CD14-positive monocyte (primary cell): ENCODE measurements at regions not wholly inside any gene's neighbourhood (a gene's known extent, or its start where the extent isn't known, plus 50 kb on each side); places are given as distances from the start of the nearest gene placed in this dataset.

Experiments used
- DNase-seq, 3 donors: peaks; one replicate each; pipeline ENCODE4 v3.0.0-alpha.2; 2011 to 2022
- H2AFZ ChIP-seq: 2 replicates; pipeline ENCODE4 v1.6.0; 2012; ENCODE audit warnings: mild to moderate bottlenecking, low read depth, low read length, inconsistent platforms; ENCODE audit not compliant: insufficient read depth, poor library complexity, severe bottlenecking
- H3K27ac ChIP-seq, 2 donors: 1 replicate in 1 of 2; 2 replicates in 1 of 2; pipeline ENCODE4 v1.5.1; 2012 to 2013; ENCODE audit warnings: low read length in 2 of 2, control low read depth in 1 of 2, inconsistent platforms in 1 of 2, low read depth in 1 of 2, mild to moderate bottlenecking in 1 of 2
- H3K27me3 ChIP-seq, 2 donors: one replicate each; pipeline versions ENCODE4 v1.6.0 to v1.6.1; 2011 to 2013; ENCODE audit warnings: low read length in 2 of 2; ENCODE audit not compliant: control insufficient read depth in 2 of 2, insufficient read depth in 2 of 2
- H3K36me3 ChIP-seq, 2 donors: replicated peaks in 1 of 2; 1 replicate in 1 of 2; 2 replicates in 1 of 2; pipeline versions ENCODE4 v1.5.1 to v1.6.1; 2012 to 2013; ENCODE audit warnings: low read length in 2 of 2, control low read depth in 1 of 2, inconsistent platforms in 1 of 2, mild to moderate bottlenecking in 1 of 2; ENCODE audit not compliant: insufficient read depth in 2 of 2, control insufficient read depth in 1 of 2
- H3K4me1 ChIP-seq, 2 donors: 1 replicate in 1 of 2; 2 replicates in 1 of 2; pipeline versions ENCODE4 v1.5.1 to v1.6.1; 2012 to 2013; ENCODE audit warnings: low read length in 2 of 2, control low read depth in 1 of 2, inconsistent platforms in 1 of 2, mild to moderate bottlenecking in 1 of 2, moderate library complexity in 1 of 2; ENCODE audit not compliant: insufficient read depth in 2 of 2, control insufficient read depth in 1 of 2
- H3K4me2 ChIP-seq: replicated peaks from 2 replicates; pipeline ENCODE3; 2012; ENCODE audit warnings: low read length, moderate library complexity, mild to moderate bottlenecking; ENCODE audit not compliant: poor library complexity, severe bottlenecking; ENCODE audit errors: extremely low read depth
- H3K4me3 ChIP-seq, 3 experiments: fragments of 200-600 bp in 1 of 3; sonication (generic) in 1 of 3; replicated peaks in 1 of 3; 1 replicate in 2 of 3; 2 replicates in 1 of 3; pipeline ENCODE4 v1.5.1; 2011 to 2013; ENCODE audit warnings: low read length in 3 of 3, mild to moderate bottlenecking in 3 of 3, control low read depth in 2 of 3, low read depth in 2 of 3, inconsistent platforms in 1 of 3, moderate library complexity in 1 of 3
- H3K79me2 ChIP-seq: 2 replicates; pipeline ENCODE4 v1.6.0; 2012; ENCODE audit warnings: mild to moderate bottlenecking, control low read depth, inconsistent platforms, low read length, moderate library complexity; ENCODE audit not compliant: insufficient read depth
- H3K9ac ChIP-seq: 2 replicates; pipeline ENCODE4 v1.6.0; 2017; ENCODE audit warnings: low read length, mild to moderate bottlenecking; ENCODE audit not compliant: insufficient read depth, poor library complexity, severe bottlenecking
- H3K9me3 ChIP-seq, 2 donors: replicated peaks in 1 of 2; 1 replicate in 1 of 2; 2 replicates in 1 of 2; pipeline versions ENCODE4 v1.5.1 to v1.6.1; 2012 to 2013; ENCODE audit warnings: low read length in 2 of 2, control low read depth in 1 of 2; ENCODE audit not compliant: control insufficient read depth in 1 of 2, insufficient read depth in 1 of 2
- H4K20me1 ChIP-seq: 2 replicates; pipeline ENCODE4 v1.6.0; 2012; ENCODE audit warnings: mild to moderate bottlenecking, low read length, control low read depth, moderate library complexity; ENCODE audit not compliant: insufficient read depth
- H3K27ac Mint-ChIP-seq, 7 donors: one replicate each; pipeline ENCODE4 v1.8.0; 2020; ENCODE audit warnings: mild to moderate bottlenecking in 7 of 7, mixed read lengths in 7 of 7, moderate library complexity in 6 of 7, inconsistent platforms in 2 of 7
- H3K27me3 Mint-ChIP-seq, 3 donors: one replicate each; pipeline ENCODE4 v1.8.0; 2021 to 2022; ENCODE audit warnings: low read depth in 3 of 3, mild to moderate bottlenecking in 3 of 3, mixed read lengths in 3 of 3, moderate library complexity in 3 of 3, inconsistent platforms in 1 of 3
- H3K36me3 Mint-ChIP-seq, 2 donors: one replicate each; pipeline ENCODE4 v1.8.0; 2020; ENCODE audit warnings: mixed read lengths in 2 of 2, inconsistent platforms in 1 of 2, mild to moderate bottlenecking in 1 of 2
- H3K4me1 Mint-ChIP-seq: one replicate; pipeline ENCODE4 v1.8.0; 2020; ENCODE audit warnings: mild to moderate bottlenecking, mixed read lengths
- H3K4me3 Mint-ChIP-seq, 2 donors: one replicate each; pipeline ENCODE4 v1.8.0; 2020; ENCODE audit warnings: mild to moderate bottlenecking in 2 of 2, mixed read lengths in 2 of 2, moderate library complexity in 1 of 2
- H3K9me3 Mint-ChIP-seq, 7 donors: one replicate each; pipeline ENCODE4 v1.8.0; 2020 to 2022; ENCODE audit warnings: mixed read lengths in 7 of 7, mild to moderate bottlenecking in 6 of 7, moderate library complexity in 6 of 7, inconsistent platforms in 2 of 7
- CTCF ChIP-seq: fragments of 200-600 bp; IDR thresholded peaks from one replicate; pipeline ENCODE4 v1.8.0; 2022; ENCODE audit warnings: antibody characterized with exemption, mild to moderate bottlenecking
- WGBS: methylation state at CpG from one replicate; pipeline ENCODE4 v1.1.5; 2013; ENCODE audit warnings: missing lambda C conversion rate; ENCODE audit not compliant: insufficient coverage; 5-methylcytosine and 5-hydroxymethylcytosine counted together
- intact Hi-C, 2 donors: fragments of 100-400 bp; cut with micrococcal nuclease; formaldehyde crosslinking; loops; one replicate each; pipeline versions ENCODE4 v1.15.0 to v1.15.1; 2023

DNA sequence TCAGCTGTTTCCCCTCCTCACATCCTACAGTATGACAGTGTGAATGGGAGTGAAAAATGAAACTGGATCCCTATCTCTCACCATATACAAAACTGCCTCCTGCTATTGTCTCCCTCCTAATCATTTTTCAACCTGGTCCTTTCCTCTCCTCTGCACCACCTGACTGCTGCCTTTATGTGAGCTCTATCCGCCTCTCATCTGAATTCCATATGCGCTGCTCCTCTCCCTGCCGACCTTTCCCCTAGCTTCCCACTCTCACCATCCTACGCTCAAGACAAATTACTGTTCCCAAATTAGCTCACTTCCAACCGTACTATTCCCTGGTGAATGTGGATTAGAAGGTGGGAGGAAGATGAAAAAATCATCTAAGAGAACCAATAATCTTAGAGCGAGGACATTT lies 148.4 kb upstream of the FBXL4 start:
- no peak for TF ChIP-seq CTCF
- no peak overlapping the region for H3K4me3 ChIP-seq
- no peaks in the 10 kb centered on the region for H3K36me3 ChIP-seq
- H3K4me1 ChIP-seq: no peaks in the 10 kb centered on the region
- Mint-ChIP-seq H3K27me3 (peaks cover 10 to 17% (median 10%) of the 10 kb centered on the region in 3 donors), H3K27ac (no peak overlapping the region), H3K4me3 (no peak overlapping the region), H3K9me3 (peaks cover 0 to 6% (median 3%) of the 10 kb centered on the region in 7 donors), H3K36me3 (no peaks in the 10 kb centered on the region), H3K4me1 (no peaks in the 10 kb centered on the region)
- H3K9ac ChIP-seq: no peak overlapping the region
- H3K4me2 ChIP-seq: no peak overlapping the region
- H3K9me3 ChIP-seq: no peaks in the 10 kb centered on the region
- H3K27ac ChIP-seq: no peak overlapping the region
- no peak overlapping the region for H2AFZ ChIP-seq
- H3K79me2 ChIP-seq: no peaks in the 10 kb centered on the region
- intact Hi-C loops: no loop called here
- no peak for DNase-seq
- peaks cover 0 to 9% of the 10 kb centered on the region in 2 donors for H3K27me3 ChIP-seq
- no peaks in the 10 kb centered on the region for H4K20me1 ChIP-seq
- 100% methylated on average over 1 of the region's 6 CpGs for WGBS

- no peak overlapping the region for H3K4me2 ChIP-seq
- H3K36me3 Mint-ChIP-seq: no peaks in the 10 kb centered on the region
These were observed 145.9 kb upstream of the FBXL4 start for GRCh38 chr6:99093456-99094190.

More at GRCh38 chr6:99093456-99094190, 145.9 kb upstream of the FBXL4 start:
- Mint-ChIP-seq H3K27me3 (peaks cover 10 to 17% (median 10%) of the 10 kb centered on the region in 3 donors), H3K27ac (no peak overlapping the region), H3K4me3 (peak overlapping the region in 1 of 2 donors; percentile 37), H3K4me1 (no peaks in the 10 kb centered on the region), H3K9me3 (peaks cover 0 to 8% (median 5%) of the 10 kb centered on the region in 7 donors)
- Histone ChIP-seq H3K27me3 (peaks cover 0 to 9% of the 10 kb centered on the region in 2 donors), H4K20me1 (no peaks in the 10 kb centered on the region), H3K36me3 (no peaks in the 10 kb centered on the region), H3K79me2 (no peaks in the 10 kb centered on the region), H3K9ac (no peak overlapping the region), H3K9me3 (no peaks in the 10 kb centered on the region), H3K4me3 (no peak overlapping the region), H3K27ac (no peak overlapping the region), H3K4me1 (no peaks in the 10 kb centered on the region), H2AFZ (no peak overlapping the region)
- 55% methylated on average over 6 of the region's 13 CpGs for WGBS
- no peak for DNase-seq
- intact Hi-C loops: no loop called here
- TF ChIP-seq CTCF: no peak
